Activated effector memory CD4-positive, alpha-beta T cell treated with anti-CD3 and anti-CD28 coated beads, Interleukin-2, amount 50 U/mL, for 16 hours (primary cell): ENCODE measurements at regions not wholly inside any gene's neighbourhood (a gene's known extent, or its start where the extent isn't known, plus 50 kb on each side); places are given as distances from the start of the nearest gene placed in this dataset.
"Not testable (repeated sequence)": the region's sequence is repeated elsewhere in the genome, so short reads cannot be mapped to it uniquely, and the experiment has no call there.

Experiments used
- DNase-seq: peaks from one replicate; pipeline ENCODE4 v3.0.0-alpha.2; 2020

DNA sequence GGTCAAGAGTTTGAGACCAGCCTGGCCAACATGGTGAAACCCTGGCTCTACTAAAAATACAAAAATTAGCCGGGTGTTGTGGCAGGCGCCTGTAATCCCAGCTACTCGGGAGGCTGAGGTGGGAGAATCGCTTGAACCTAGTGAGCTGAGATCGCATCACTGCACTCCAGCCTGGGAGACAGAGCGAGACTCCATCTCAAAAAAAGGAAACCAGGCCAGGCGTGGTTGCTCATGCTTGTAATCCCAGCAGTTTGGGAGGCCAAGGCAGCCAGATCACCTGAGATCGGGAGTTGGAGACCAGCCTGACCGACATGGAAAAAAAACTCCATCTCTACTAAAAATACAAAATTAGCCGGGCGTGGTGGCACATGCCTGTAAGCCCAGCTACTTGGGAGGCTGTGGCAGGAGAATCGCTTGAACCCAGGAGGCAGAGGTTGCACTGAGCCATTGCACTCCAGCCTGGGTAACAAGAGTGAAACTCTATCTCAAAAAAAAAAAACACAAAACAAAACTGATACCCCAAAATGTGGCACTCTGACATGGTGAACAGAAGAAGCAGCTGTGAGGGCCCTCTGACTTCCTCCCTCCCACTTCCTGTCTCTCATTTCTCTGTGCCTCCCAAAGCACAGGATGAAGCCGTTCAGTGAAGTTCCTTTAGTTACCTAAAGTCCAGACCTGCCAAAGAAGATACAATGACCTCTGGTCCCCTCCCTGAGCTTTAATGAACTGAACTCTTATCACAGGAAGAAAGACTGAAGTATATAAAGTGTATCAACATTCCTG, 93.2 kb upstream of the GRIN2A start:
- DNase-seq = not testable (repeated sequence)

DNA sequence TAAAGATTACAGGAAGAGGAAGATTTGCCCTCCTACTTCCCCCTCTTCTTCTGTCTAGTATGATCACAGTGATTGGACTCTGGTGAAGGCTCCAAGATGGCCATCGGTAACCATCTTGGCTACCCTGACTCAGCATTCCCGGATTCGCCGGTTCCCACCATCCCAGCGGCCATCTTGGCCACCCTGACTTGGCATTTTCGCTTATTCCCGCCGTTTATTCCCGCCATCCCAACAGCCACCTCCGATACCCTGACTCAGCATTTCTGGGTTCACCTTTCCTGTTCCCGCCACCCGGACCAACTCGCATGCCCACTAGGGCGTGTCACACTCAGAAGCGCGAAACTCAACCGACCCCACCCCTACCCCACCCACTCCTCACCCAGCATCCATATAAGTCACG, 95.4 kb upstream of the GRIN2A start:
- no peak for DNase-seq

DNA sequence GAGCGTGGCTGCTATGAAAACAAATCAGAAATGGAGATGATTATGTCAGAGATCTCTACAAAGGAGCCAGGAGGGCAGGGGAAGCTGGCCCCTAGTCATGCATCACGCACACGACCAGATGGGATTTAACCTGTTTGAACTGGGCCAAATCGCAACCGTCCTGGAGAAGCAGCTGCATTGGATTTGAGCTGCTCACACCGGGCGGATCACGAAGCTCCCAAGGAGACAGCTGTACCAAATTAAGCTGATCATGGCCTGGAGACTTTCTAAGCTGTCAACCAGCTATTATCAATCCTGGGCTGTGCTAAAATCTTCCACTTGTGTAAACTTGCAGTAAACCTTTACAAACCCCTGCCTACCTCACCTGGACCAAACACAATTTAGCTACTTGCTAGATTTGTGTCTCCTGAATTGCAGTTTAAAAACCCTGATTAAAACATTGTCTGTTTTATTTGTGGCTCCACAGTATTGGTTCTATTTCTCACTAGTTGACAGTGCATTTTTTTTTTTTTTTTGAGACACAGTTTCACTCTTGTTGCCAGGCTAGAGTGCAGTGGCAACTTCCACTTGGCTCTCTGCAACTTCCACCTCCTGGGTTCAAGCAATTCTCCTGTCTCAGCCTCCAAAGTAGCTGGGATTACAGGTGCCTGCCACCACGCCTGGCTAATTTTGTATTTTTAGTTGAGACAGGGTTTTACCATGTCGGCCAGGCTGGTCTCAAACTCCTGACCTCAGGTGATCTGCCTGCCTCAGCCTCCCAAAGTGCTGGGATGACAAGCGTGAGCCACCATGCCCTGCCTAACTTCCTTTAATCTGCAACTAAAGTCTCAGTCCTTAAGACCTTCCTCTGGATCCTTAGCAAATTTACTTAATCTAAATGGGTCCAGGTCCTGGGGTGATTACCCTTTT, 98.3 kb upstream of the GRIN2A start:
- DNase-seq = no peak

DNA sequence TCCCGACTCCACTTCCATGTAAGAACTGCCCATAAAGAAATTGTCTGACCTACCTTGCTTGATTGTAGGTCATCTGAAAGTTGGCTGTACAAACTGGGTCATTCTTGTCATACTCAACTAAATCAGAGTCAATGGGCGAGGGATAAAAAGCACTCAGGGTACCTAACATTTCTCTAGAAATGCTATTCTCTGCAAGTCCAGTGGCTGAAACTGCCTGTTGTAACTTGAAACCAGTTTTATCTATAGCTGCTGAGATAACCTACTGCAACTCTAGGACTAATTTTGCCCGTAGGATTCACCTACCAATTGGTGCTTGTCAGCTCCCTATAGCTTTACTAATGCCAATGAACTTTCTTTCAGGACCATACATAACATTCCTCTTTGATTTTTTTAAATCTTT, 100.1 kb upstream of the GRIN2A start:
- DNase-seq = no peak

DNA sequence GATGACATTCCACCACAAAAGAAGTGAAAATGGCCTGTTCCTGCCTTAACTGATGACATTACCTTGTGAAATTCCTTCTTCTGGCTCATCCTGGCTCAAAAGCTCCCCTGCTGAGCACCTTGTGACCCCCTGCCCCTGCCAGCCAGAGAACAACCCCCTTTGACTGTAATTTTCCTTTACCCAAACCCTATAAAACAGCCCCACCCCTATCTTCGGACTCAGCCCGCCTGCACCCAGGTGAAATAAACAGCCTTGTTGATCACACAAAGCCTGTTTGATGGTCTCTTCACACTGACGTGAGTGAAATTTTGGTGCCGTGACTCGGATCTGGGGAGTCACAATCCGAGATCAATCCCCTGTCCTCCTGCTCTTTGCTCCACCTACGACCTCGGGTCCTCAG, 101.0 kb upstream of the GRIN2A start:
- not testable (repeated sequence) for DNase-seq

DNA sequence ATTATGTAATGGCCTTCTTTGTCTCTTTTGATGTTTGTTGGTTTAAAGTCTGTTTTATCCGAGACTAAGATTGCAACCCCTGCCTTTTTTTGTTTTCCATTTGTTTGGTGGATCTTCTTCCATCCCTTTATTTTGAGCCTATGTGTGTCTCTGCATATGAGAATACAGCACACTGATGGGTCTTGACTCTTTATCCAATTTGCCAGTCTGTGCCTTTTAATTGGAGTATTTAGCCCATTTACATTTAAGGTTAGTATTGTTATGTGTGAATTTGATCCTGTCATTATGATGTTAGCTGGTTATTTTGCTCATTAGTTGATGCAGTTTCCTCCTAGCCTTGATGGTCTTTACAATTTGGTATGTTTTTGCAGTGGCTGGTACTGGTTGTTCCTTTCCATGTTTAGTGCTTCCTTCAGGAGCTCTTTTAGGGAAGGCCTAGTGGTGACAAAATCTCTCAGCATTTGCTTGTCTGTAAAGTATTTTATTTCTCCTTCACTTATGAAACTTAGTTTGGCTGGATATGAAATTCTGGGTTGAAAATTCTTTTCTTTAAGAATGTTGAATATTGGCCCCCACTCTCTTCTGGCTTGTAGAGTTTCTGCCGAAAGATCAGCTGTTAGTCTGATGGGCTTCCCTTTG, 95.3 kb upstream of the ATF7IP2 start:
- not testable (repeated sequence) for DNase-seq

DNA sequence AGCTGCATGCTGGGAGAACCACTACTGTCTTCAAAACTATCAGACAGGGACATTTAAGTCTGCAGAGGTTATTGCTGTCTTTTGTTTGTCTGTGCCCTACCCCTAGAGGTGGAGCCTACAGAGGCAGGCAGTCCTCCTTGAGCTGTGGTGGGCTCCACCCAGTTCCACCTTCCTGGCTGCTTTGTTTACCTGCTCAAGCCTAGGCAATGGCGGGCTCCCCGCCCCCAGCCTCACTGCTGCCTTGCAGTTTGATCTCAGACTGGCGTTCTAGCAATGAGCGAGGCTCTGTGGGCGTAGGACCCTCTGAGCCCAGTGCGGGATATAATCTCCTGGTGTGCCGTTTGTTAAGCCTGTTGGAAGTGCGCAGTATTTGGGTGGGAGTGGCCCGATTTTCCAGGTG, 93.7 kb upstream of the ATF7IP2 start:
- DNase-seq = not testable (repeated sequence)

DNA sequence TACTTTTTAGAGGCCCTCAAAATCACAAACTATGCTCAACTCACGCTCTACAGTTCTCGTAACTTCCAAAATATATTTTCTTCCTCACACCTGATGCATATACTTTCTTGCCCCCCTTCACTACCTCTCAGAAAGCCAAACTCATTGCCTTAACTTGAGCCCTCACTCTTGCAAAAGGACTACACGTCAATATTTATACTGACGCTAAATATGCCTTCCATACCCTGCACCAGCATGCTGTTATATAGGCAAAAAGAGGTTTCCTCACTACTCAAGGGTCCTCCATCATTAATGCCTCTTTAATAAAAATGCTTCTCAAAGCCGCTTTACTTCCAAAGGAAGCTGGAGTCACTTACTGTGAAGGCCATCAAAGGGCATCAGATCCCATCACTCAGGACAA, 92.9 kb upstream of the ATF7IP2 start:
- not testable (repeated sequence) for DNase-seq

DNA sequence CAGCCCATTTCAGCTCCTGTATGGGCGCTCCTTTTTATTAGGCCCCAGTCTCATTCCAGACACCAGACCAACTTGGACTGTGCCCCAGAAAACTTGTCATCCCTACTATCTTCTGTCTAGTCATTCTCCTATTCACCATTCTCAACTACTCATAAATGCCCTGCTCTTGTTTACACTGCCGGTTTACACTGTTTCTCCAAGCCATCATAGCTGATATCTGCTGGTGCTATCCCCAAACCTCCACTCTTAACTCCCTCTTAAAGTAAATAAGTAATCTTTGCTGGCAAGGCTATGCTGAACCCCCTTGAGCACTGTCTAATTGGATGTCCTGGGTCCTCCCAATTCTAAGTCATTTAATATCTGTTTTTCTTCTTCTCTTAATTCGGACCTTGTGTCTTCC, 91.7 kb upstream of the ATF7IP2 start:
- DNase-seq = not testable (repeated sequence)

DNA sequence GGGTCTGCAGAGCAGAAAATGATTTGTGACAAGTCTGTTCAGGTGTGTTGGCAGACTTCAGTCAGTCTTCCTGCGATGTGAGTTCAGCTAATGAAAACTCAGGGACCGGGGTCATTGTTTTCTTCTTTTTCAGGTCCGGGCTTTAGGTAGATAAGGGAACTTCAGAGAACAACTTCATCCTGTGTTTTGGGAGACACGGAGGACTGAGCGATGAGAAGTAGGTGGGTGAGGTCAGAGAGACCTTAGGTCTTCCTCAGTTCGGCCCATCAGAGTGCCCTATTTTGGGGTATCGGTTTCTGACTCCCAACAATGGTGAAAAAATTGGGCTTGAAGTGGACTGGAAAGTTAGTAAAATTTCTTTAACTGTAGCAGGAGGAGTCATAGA, 88.9 kb upstream of the ATF7IP2 start:
- DNase-seq = no peak

DNA sequence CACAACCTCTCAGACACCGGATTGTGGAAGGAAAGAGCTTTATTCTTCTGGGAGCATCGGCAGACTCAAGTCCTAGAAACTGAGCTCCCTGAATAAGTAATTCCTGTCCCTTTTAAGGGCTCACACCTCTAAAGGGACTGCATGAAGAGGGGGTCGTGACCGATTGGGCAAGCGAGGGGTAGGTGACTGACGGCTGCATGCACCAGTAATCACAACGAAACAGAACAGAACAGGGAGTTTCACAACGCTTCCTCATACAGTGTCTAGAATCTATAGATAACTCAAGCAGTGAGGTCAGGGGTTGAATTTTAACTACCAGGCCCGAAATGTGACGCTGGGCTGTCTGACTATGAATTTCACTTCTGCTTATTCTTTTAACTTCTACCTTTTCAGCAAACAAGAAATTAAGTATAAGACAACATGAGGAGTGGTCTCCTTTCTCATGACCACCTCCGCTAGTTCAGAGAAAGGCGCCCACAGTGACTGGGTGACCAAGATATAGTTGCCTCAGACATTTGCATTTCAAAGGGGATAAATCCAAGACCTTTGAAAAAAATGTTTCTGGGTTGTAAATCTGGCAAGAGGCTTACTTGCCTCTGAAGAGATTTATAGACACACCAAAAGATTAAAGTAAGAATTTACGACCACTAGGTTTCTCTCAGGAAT, 88.4 kb upstream of the ATF7IP2 start:
- no peak for DNase-seq

DNA sequence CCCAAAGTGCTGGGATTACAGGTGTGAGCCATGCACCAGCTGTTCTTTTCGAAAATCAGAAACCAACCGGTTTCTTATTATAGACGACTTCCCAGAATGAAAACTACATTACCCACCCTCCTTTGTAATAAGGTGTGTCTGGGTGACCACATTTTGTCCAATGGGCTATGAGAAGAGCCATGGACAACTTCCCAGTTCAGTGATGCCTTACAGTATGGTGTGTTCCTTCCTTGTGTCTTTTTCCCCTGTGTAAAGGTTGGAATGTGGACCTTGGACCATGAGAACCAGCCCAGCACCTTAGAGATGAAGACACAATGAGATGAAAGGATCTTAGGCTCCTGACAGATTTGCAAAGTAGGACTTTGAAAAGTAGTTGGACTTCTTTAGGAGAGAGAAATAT, 85.0 kb upstream of the ATF7IP2 start:
- DNase-seq = no peak

DNA sequence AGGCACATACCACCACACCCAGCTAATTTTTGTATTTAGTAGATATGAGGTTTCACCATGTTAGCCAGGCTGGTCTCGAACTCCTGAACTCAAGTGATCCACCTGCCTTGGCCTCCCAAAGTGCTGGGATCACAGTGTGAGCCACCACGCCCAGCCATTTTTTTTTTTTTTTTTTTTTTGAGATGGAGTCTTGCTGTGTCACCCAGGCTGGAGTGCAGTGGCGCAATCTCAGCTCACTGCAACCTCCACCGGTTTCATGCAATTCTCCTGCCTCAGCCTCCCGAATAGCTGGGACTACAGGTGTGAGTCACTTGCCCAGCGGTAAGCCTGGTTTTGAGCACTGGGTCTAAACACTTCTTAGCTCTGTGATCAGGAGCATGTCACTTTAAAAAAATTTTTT, 84.3 kb upstream of the ATF7IP2 start:
- DNase-seq = not testable (repeated sequence)

DNA sequence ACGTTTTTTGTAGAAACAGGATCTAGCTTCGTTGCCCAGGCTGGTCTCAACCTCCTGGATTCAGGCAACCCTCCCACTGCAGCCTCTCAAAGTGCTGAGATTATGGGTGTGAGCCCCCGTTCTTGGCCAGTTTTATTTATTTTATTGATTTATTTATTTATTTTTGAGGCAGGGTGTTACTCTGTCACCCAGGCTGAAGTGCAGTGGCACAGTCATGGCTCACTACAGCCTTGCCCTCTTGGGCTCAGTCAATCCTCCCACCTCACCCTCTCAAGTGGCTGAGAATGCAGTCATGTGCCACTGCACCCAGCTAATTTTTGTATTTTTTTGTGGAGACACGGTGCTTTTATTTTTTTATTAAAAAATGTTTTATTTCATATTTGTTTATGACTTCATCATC, 79.9 kb upstream of the ATF7IP2 start:
- DNase-seq = no peak

DNA sequence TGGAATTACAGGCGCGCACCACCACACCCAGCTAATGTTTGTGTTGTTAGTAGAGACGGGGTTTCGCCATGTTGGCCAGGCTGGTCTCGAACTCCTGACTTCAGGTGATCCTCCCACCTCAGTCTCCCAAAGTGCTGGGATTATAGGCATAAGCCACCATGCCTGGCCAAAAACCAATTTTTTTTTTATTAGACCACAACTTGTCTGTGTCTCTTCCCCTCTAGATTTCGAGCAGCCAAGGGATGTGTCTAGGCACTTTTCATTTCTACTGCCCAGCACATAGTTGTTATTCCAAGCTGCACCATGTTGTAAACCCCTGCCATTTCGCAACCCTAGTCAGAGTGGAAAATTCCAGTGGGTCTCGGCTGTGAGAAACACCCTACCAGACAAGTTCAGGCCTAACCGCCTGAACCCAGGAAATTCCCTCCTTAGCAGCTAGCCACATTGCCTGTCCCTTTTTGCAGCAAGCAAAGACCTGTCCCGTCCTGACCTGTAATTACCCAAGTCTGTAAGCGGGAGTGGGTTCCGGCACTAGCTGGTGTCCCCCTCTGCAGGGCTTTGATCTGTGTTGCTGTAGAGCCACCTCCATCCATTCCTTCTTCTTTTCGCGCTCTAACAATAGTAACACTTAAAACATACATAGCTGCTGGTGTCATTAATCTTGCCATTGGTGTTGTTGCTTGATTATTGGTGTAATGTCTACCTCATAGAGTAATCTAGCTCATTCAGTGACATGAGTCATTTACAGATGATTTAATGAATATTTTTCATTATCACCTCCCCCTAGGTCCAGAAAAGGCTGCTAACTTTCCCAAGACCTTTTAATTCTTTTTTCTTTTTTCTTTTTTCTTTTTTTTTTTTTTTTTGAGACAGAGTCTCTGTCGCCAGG, 77.3 kb upstream of the ATF7IP2 start:
- no peak for DNase-seq

DNA sequence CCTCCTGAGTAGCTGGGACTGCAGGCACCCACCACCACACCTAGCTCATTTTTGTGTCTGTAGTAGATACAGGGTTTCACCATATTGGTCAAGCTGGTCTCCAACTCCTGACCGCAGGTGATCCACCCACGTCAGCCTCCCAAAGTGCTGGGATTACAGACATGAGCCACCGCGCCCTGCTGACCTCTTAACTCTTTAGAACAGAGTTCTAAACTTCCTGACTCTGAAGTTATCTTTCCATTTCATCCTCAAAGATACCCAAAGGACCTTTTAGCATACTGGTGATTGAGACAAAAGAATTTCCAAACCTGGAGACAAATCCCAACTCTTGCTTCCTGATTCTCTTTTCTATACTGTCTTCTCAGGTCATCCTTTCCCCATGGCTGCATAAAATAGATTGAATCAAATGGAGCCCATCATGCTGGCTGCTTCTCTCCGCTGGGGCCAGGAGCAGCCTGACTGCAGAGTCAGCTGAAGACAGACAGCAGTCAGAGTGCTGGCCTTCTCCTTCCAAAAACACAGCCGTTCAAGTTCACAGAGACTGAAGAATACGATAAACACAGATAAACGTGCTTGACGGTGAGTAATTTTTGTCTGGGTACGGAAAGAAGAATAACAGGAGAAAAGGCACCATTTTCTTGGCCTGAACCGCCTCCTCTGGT, 76.5 kb upstream of the ATF7IP2 start:
- DNase-seq = no peak

DNA sequence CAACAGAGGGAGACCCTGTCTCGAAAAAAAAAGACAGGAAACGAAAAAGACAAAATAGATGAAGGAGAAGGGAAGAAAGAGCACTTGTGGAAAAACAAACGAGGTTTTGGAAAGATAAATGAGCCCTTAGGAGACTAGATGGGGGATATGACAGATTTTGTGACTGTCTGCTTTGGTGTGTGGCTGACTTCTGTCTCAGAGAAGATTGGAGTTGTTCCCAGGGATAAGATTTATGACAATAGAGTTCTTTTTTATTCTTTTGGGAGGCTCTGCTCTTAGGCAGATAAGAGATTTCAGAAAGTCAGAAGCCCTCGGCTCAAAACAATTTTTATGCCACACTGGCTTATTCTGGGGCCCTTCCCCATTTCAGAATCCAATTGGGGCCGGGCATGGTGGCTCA, 73.9 kb upstream of the ATF7IP2 start:
- DNase-seq = no peak

DNA sequence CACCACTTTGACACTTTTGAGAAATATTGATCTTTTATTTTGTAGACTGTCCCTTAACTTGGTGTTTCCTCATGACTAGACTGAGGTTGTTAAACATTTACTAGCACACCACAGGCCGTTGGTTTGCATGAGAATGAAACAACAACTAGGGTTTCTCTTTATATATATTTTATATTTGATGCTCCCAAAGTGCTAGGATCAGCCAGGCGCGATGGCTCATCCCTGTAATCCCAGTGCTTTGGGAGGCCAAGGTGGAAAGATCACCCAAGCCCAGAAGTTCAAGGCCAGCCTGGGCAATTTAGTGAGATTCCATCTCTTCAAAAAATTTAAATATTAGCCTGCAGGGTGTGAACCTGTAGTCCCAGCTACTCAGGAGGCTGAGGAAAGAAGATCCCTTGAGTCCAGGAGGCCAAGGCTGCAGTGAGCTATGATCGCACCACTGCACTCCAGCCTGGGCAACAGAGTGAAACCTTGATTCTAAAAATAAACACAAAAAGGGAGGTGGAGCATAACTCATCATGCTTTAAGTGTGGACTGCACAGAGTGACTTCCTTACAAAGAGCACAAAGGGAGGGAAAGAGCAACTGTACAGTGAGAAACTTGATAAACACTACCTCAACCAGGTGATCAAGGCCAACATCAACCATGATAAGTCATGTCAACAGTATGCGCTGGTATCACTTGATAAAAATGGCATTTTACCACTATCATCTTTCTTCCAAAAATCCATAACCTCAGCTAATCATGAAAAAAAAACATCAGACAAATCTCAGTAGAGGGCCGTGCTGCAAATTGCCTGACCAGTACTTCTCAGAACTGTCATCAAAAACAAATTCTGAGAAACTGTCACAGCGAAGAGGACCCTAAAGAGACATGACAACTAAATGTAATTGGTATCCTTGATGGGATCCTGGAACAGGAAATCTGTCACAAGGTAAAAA, 72.8 kb upstream of the ATF7IP2 start:
- no peak for DNase-seq

DNA sequence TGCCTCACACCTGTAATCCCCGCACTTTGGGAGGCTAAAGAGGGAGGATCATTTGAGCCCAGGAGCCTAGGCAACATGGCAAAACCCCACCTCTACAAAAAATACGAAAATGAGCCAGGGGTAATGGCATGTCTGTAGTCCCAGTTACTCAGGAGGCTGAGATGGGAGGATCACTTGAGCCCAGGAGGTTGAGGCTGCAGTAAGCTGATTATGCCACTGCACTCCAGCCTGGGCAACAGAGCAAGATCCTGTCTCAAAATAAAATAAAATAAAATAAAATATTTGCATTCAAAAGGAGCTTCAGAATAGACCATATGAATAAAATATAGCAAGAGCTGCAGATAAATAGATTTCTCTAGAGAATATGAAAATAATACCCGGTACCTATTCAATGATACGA, 71.5 kb upstream of the ATF7IP2 start:
- no peak for DNase-seq

DNA sequence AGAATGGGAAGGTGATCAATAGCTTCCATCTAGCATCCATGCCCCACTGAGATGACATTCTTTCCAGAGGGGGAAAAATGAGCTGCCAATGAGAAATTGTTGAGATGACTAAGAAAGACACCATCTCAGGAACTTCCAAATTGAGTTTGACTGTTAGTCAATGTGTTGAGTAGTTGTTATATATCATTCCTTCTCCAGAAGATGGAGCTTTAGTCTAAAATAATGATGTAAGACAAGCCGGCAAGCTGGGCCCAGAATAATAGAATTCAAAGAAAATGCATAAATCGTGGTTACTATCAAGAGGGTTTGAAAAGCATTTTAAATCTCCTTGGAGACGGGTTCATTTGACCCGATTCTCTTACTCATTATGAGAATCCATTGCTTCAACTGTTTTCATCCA, 71.0 kb upstream of the ATF7IP2 start:
- no peak for DNase-seq
